Bone marrow (tissue), 2 donors: ENCODE measurements at regions not wholly inside any gene's neighbourhood (a gene's known extent, or its start where the extent isn't known, plus 50 kb on each side); places are given as distances from the start of the nearest gene placed in this dataset.

Experiments
- DNase-seq, 2 donors: peaks; one replicate each; lab custom pipeline; 2025; lab: John Stamatoyannopoulos, UW

- no peak for DNase-seq
Observed at GRCh38 chr2:157056200-157056676, 201.3 kb upstream of the GALNT5 start.

- DNase-seq: no peak
Observed at GRCh38 chr2:157058161-157058560, 199.3 kb upstream of the GALNT5 start.

DNA sequence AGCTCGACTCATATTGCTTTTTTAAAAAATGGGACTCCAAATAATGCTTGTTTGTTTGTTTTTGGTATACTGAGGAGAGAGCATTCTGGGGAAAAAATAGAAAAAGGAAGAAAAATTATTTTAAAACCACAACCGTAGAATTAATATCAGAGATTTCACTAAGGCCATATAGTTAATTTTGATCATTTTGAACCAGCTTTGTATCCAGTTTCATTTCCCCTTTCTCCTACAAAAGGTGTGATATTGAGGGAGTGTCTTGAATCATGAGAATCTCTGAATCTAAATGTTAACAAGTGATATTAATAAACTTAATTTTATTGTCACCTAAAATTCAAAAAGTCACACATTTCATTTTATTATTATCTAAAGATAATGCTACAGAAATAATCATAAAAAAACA, 198.5 kb upstream of the GALNT5 start:
- DNase-seq: no peak

DNA sequence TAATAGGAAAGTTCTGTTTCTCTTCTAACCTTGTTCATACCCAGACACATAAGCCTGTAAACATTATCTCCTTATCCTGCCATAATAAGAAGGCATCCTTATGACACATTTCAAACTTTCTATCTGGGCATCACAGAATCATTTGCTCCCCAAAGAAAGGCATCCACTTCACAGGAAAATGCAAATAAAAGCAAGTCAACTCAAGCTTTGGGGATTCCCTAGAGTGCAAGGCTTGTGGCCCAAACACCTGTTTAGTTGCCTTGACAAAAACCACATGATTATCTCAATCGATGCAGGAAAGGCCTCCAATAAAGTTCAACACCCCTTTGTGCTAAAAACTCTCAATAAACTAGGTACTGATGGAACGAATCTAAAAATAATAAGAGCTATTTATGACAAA, 195.7 kb upstream of the GALNT5 start:
- no peak for DNase-seq

DNA sequence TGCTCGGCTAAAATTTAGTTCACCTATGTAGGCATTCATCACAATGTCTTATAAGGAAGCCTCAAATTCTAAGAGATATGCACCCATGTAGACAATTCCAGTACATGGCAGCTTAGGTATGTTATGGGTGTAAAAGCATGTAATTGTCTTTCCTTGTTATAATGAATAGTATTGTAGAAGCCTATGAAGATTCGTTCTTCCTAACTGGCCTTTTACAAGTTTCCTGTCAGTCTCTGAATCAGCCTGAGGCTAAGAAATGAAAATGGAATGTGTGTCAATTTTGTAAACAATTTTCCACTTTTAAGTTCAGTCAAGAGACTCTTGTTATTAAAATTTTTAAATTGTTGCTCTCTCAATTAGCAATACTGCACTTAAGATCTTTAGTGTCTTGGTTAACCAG, 189.9 kb upstream of the GALNT5 start:
- no peak for DNase-seq

DNA sequence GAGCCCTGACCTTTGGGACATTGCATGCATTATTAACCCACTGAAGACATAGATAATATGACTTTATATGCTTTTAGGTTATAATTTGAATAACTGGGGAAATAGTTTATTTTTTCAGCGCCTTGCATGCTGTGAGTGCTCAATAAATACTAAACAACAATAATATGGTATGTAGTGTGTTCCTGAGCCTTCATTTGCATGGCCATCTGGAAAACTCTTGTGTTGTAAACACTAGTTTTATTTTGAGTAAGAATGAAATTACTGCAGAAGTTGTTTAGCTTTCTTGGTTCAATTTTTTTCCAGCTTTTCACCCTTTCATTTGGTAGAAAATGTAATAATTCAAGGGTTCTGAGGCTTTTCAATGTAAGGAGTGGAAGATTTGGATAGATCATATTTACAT, 189.3 kb upstream of the GALNT5 start:
- no peak for DNase-seq

DNA sequence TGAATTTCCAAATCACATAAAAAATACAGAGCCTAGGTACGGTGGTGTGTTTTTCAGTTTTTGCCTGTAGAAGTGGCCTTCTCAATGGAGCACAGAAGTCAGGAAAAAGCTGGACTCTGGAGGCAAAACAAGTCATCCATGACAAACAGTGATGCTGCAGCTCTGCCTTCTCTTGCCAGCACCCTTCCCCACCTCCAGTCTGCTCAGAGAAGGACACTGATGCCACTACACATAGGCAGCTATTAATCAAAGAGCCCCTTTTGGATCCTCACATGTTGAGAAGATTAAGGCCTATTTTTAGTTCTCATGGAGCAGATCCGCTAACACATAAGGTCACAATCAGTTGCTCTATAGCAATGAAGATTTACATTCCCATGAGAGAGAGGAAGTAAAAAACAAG, 181.6 kb upstream of the GALNT5 start:
- DNase-seq: no peak

DNA sequence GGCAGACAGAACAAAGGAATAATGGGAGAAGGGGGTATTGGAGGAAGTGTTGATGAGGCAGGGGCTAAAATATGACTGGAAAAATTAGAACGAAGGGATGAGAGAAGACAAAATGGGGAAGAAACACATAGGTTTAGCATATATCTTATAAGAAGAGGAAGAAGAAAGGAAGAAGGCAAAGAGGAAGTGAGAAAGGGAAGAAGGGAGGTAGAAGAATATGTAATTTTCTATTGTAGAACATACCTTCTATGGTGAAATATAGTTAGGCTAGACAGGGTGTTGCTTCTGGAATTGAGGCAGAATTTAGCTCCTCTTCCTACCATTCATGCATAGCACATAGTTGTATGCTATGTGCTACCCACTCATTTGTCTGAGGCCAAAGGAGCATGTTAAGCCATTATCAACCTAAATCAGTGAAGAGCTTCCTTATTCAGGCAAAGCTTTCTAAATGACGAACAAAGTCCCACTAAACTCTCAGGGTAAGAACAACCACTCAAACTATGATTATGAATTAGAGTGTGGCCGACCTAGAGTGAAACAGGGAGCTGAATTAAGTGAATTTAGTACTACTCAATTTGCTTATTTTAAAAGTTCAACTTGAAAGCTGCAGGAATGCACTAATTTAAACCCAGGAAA, 180.9 kb upstream of the GALNT5 start:
- DNase-seq: no peak

GRCh38 chr2:157077753-157078350, 179.7 kb upstream of the GALNT5 start:
- no peak for DNase-seq

- DNase-seq: no peak
Observed at GRCh38 chr2:157082950-157083349, 174.6 kb upstream of the GALNT5 start.

DNA sequence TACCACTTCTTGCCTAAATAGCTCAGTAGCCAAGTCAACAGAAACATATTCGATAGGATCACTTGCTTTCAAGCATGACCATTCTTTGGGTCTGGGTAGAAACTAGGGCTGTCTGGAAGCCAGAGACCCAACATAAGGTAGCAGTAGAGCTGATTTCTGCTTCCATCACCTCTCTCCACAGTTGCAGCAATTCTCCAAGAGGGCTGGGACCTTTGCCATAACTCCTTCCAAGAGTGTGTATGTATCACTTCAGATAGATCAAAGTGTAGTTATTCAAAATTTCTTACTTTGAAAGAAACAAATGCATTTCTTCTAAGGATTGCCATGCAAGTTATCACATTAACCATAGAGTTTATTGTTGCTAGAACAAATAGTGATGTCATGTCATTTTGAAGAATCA, 172.0 kb upstream of the GALNT5 start:
- no peak for DNase-seq

DNA sequence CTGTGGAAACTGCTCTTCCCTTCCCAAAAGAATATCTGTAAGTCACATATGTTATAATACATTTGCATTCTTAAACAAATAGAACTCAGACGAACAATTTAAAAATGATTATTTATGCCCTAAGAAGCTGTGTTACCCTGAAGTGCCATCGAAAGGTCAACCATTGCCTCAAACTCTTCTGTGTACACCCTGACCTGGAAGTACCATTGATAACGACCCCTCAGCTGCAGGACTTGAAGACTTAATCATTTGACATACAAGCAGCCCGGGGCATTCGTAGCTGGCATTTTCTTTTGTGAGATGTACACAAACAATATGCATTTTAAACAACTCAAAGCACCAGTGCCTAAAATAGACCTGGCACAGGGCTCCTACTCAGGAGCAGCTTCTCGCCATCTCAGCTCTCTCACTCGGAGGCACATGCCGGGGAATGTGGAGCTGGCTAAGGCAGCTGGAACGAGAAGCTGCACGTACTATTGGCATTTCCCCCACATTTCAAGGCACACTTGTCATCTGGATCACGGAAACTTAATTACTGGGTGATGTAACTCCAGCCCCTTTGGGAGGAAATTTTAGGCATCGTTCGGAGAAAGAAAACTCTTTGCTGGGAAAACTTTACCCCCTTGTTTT, 170.0 kb upstream of the GALNT5 start:
- no peak for DNase-seq

- DNase-seq: no peak
Observed at GRCh38 chr2:157093666-157094065, 163.8 kb upstream of the GALNT5 start.

- no peak for DNase-seq
Observed at GRCh38 chr2:157105372-157105771, 152.1 kb upstream of the GALNT5 start.

- DNase-seq: no peak
Observed at GRCh38 chr2:157106950-157107349, 150.6 kb upstream of the GALNT5 start.

- no peak for DNase-seq
Observed at GRCh38 chr2:157107460-157107859, 150.0 kb upstream of the GALNT5 start.

- no peak for DNase-seq
Observed at GRCh38 chr2:157107877-157108276, 149.6 kb upstream of the GALNT5 start.

DNA sequence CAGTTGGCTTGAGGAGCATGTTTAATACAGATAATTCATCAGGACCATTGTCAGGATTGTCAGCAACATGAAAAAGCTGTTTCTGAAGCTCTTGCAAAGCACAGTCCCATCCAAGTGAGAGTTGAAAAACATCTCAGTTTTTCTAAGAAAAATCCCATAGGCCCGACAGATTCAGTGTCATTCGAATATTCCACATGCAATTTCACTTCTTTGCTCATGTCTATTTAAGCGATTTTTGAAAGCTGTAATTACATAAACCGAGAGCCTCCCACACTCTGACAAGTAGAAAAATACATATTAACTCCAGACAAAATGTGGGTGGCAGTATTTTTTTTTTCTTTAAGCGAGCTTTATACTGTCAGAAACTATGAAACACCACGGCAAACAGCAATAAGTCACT, 134.7 kb upstream of the GALNT5 start:
- DNase-seq: no peak

DNA sequence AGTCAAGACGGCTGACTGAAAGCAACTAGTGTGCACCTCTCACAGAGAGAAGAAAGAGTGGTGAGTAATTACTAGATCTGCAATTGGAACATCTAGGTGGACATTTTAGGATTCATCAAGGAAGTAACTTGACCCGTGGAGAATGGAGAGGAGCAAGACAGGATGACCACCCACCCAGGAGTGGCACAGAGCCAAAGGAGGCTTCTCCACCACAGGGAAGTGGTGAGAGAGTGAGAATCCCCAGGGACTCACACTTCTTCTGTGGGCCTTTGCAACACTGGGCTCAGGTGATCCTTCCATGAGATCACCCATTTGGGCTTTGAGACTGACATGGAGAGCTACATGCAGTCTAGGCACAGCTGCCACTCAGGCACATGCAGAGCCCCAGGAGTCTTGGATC, 132.8 kb upstream of the GALNT5 start:
- no peak for DNase-seq

DNA sequence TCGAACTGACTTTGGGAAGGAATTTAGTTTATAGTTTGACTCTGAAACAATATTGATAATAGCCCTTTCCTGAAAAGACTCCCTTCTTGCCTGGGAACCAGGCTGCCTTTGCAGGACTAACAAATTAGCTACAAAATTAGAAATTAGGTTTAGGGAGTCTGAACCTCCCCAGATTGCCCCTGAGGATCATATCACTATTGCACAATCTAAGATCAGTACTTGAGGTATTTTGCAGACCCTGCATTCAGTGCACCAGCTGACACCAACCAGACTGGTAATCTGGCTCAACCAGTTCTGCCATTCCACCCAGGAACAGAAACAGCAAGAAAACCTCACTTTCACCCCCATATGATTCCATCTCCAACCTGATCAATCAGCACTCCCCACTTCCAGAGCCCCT, 131.8 kb upstream of the GALNT5 start:
- no peak for DNase-seq

DNA sequence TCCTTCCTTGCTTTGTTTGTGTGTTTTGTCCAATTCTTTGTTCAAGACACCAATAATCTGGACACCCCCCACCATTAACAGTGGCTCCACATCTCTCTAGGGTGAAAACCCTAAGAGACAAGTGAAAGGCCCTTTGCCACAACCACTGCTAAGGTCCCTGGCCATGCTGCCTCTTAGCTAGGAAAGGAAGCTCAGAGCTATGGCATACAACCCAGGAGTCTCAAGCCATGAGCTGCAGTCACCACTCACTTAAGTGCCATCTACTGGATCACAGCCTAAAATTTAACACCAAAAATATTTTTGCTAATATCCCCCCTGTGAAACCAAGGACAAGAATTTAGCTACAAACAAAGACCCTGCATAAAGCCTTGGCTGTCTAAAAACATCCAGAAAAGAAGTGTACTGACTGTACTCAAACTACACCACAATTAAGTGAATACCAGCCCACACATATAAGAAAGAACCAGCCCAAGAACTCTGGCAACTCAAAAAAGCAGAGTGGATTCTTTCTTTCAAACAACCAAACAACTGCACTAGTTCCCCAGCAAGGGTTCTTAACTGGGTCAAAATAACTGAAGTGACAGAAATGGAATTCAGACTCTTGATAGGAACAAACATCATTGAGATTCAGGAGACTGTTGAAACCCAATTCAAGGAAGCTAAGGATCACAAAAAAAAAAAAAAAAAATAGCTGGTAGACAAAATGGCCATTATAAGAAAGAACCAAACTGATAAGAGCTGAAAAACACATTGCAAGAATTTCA, 130.1 kb upstream of the GALNT5 start:
- no peak for DNase-seq

DNA sequence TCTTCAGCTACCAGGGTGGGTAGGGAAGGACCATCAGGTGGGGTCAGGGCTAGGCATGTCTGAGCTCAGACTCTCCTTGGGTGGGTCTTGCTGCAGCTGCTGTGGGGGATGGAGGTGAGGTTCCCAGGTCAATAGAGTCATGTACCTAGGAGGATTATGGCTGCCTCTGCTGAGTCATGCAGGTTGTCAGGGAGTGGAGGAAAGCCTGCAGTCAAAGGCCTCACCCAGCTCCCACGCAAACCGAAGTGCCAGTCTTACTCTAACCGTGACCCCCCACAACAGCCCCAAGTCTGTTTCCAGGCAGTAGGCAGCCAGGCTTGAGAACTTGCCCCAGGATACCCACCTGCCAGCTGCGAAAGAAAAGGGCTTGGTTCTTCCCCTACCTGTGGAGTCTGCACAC, 113.6 kb upstream of the GALNT5 start:
- DNase-seq: no peak

DNA sequence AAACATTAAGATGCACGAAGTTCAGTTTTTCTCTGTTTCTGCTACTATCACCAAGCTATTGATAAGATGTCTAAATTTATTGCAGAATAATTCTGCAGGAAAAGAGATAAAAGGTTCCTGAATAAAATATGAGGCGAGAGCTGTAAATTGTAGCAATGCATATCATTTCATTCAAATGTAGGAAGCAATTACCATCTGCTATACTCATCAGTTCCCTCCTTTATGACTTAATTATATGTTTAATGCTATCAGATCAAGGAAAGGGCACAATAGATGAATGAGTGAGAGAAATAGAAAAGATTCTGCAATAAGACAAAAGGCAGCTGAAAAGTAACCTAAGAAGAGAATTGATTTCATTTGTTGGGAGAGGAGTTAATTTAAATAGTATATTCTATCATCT, 108.2 kb upstream of the GALNT5 start:
- DNase-seq: no peak
